Upper lobe of left lung (tissue), 4 donors: ENCODE measurements at regions not wholly inside any gene's neighbourhood (a gene's known extent, or its start where the extent isn't known, plus 50 kb on each side); places are given as distances from the start of the nearest gene placed in this dataset.

ENCODE experiments used
- POLR2A ChIP-seq, 4 donors: fragments of 450-650 bp; IDR thresholded peaks; one replicate each; pipeline ENCODE4 v1.5.1; 2016 to 2017; ENCODE audit warnings: antibody characterized with exemption in 4 of 4, mild to moderate bottlenecking in 2 of 4
- TF ChIP-seq, protein P1 (sequence below), 6 experiments: fragments of 450-650 bp in 4 of 6; fragments of 200-600 bp in 2 of 6; sonication (generic) in 2 of 6; IDR thresholded peaks; one replicate each; pipeline ENCODE4 v1.5.1; 2016 to 2019; ENCODE audit warnings: antibody characterized with exemption in 6 of 6

DNA sequence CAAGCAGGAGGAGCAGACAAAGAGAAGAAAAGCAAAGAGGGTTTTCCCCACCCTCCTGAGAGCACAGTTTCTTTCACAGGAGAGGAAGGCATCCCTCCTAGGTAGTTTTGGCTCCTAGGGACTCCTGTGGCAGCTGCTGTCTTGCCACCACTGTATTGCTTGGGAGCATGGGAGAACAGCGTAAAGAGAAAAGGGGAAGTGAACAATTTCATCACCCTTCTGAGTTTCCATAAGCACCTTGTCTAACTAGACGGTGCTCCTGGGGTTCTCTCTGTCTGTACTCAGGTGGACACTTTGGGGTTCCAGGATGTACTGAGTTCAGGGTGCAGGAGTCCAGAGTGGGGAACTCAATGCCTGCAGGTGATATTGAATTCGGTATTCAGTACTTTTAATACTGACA lies 1430.5 kb downstream of the TBC1D22A start:
- TF ChIP-seq, protein P1, sequence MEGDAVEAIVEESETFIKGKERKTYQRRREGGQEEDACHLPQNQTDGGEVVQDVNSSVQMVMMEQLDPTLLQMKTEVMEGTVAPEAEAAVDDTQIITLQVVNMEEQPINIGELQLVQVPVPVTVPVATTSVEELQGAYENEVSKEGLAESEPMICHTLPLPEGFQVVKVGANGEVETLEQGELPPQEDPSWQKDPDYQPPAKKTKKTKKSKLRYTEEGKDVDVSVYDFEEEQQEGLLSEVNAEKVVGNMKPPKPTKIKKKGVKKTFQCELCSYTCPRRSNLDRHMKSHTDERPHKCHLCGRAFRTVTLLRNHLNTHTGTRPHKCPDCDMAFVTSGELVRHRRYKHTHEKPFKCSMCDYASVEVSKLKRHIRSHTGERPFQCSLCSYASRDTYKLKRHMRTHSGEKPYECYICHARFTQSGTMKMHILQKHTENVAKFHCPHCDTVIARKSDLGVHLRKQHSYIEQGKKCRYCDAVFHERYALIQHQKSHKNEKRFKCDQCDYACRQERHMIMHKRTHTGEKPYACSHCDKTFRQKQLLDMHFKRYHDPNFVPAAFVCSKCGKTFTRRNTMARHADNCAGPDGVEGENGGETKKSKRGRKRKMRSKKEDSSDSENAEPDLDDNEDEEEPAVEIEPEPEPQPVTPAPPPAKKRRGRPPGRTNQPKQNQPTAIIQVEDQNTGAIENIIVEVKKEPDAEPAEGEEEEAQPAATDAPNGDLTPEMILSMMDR (IDR thresholded peaks at IDR 0.05), result no peak
- no peak for TF ChIP-seq POLR2A (IDR thresholded peaks at IDR 0.05)
